Stomach smooth muscle (tissue), 2 donors: ENCODE measurements at regions not wholly inside any gene's neighbourhood (a gene's known extent, or its start where the extent isn't known, plus 50 kb on each side); places are given as distances from the start of the nearest gene placed in this dataset.
"Not testable (repeated sequence)": the region's sequence is repeated elsewhere in the genome, so short reads cannot be mapped to it uniquely, and the experiment has no call there.

Experiments
- H3K27ac ChIP-seq: one replicate; pipeline ENCODE4 v1.7.0; 2013; ENCODE audit warnings: mild to moderate bottlenecking, low read length, inconsistent platforms
- H3K27me3 ChIP-seq, 2 donors: one replicate each; pipeline ENCODE4 v1.7.0; 2013; ENCODE audit warnings: low read length in 2 of 2; ENCODE audit not compliant: insufficient read depth in 2 of 2, control insufficient read depth in 1 of 2
- H3K36me3 ChIP-seq, 2 donors: one replicate each; pipeline ENCODE4 v1.7.0; 2013; ENCODE audit warnings: low read length in 2 of 2; ENCODE audit not compliant: control insufficient read depth in 2 of 2, insufficient read depth in 2 of 2
- H3K4me1 ChIP-seq: one replicate; pipeline ENCODE4 v1.7.0; 2013; ENCODE audit warnings: low read length; ENCODE audit not compliant: control insufficient read depth, insufficient read depth
- H3K4me3 ChIP-seq, 2 donors: one replicate each; pipeline ENCODE4 v1.7.0; 2013; ENCODE audit warnings: low read length in 2 of 2
- H3K9ac ChIP-seq, 2 donors: one replicate each; pipeline ENCODE4 v1.7.0; 2013; ENCODE audit warnings: low read length in 2 of 2, mild to moderate bottlenecking in 1 of 2
- H3K9me3 ChIP-seq, 2 donors: one replicate each; pipeline ENCODE4 v1.7.0; 2013; ENCODE audit warnings: low read length in 2 of 2; ENCODE audit not compliant: control insufficient read depth in 2 of 2
- donor health status: healthy.
- donor health status: Pancreatic carcinoma.

DNA sequence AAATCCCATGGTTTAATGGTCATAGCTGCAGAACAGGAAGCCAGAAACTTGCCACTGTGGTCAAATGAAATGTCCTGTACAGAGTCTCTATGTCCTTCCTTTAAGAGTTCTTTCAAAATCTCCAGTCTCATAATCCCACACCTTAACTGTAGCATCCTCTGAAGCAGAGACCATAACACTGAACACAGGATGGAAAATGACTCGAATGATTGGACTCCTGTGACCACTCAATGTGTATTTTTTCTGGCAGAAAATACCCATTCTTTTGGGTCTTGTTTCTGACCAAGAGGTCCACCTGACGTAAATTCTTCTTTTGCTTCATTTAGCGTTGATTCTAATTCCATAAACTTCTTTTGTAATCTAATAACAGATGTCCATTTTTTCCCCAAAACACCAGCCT lies 181.4 kb upstream of the PLGLB2 start:
- H3K4me1 ChIP-seq, H3K36me3 ChIP-seq, H3K4me3 ChIP-seq, H3K27me3 ChIP-seq, H3K9ac ChIP-seq, H3K9me3 ChIP-seq, H3K27ac ChIP-seq: not testable (repeated sequence)

DNA sequence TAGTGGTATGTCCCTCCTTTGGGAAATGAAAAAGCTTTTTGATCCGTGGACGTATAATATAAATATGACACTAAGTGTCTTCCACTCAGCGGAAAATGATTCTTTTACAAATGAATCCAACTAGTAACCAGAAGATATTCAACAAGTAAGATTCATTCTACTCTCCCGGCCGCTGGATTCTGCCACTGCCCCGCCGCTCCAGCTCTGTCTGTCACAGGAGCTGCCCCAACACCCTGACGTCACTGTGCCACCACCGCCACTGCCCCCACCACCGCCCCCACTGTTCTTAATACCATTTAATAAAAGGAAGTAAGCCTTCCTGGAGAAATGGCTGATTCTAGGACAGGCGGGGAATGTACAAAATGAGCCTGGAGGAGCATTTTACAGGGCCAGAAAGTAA lies 180.8 kb upstream of the PLGLB2 start:
- H3K27me3 ChIP-seq, H3K4me1 ChIP-seq, H3K27ac ChIP-seq, H3K9ac ChIP-seq, H3K9me3 ChIP-seq, H3K4me3 ChIP-seq, H3K36me3 ChIP-seq: not testable (repeated sequence)

DNA sequence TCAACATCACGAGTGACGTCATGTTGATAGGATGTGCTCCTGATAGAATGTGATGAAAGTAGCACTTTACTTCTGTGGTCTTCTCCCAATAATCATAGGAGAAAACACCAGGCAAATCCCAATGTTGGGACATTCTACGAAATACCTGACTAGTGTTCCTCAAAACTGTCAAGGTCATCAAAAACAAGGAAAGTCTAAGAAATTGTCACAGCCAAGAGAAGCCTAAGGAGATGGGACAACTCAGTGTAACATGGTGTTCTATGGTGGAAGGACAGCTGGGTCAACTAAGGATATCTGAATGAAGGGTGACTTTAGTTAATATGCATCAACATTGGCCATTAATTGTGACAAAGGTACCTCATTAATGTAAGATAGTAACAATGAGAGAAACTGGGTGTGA lies 180.0 kb upstream of the PLGLB2 start:
- H3K36me3 ChIP-seq, H3K9me3 ChIP-seq, H3K4me3 ChIP-seq, H3K27ac ChIP-seq, H3K9ac ChIP-seq, H3K4me1 ChIP-seq, H3K27me3 ChIP-seq: not testable (repeated sequence)

DNA sequence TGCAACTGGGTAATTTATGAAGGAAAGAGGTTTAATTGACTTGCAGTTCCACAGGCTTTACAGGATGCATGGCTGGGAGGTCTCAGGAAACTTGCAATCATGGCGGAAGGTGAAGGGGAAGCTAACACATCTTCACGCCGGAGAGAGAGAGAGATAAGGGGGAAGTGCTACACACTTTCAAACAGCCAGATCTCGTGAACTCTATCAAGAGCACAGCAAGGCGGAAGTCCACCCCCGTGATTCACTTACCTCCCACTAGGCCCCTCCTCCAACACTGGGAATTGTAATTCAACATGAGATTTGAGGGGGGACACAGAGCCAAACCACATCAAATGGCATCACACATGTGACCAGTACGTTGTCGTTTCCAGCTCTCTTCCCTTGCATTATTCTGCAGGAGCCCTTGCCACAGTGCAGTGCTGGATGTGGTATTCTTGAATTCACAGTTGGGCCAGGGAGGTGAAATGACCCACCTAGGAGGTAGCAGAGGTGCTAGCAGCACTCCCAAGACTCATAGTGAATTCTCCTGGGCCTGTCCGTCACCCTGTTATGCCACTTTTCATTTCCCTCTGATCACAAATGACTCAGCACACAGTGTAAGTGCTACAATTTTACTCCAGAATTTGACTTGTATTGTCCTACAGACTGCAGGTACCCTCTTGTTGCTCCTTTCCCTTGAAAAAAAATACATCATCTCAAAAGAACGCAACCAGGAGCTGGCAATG lies 179.2 kb upstream of the PLGLB2 start:
- H3K27ac ChIP-seq, H3K9ac ChIP-seq, H3K36me3 ChIP-seq, H3K4me3 ChIP-seq, H3K4me1 ChIP-seq, H3K9me3 ChIP-seq, H3K27me3 ChIP-seq: not testable (repeated sequence)

DNA sequence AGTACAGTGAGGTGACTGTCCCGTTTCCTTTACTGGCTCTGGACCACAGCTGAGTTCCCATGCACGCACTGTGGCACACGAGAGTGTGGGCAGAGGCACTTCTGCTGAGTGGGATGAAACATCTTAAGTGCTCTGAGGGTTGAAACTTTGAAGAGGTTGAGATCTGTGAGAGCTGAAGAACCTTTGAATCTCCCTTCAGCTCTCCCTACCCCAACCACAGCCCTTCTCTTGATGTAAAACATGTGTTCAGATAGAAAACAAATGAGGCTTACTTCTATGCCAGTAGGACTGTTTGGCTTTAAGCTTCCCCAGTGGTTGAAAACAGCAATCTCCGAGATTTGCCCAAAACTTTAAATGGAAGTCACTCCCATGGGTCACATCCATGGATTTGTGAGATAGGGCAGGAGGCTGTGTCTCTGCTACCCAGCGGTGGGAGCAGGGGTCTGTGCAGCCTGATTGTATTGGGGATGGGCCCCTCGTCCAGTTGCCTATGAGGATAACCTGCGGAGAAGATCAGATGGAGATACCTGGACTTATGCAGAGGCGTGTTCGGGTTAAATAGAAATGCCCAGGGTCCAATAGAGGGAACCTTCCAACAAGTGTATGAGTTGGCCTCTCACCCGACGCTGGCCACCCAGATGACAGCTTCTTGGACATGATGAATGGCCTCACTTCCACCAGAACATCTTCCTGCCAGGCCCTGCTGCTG lies 178.0 kb upstream of the PLGLB2 start:
- H3K9ac ChIP-seq, H3K36me3 ChIP-seq, H3K4me1 ChIP-seq, H3K4me3 ChIP-seq, H3K9me3 ChIP-seq, H3K27ac ChIP-seq, H3K27me3 ChIP-seq: not testable (repeated sequence)

DNA sequence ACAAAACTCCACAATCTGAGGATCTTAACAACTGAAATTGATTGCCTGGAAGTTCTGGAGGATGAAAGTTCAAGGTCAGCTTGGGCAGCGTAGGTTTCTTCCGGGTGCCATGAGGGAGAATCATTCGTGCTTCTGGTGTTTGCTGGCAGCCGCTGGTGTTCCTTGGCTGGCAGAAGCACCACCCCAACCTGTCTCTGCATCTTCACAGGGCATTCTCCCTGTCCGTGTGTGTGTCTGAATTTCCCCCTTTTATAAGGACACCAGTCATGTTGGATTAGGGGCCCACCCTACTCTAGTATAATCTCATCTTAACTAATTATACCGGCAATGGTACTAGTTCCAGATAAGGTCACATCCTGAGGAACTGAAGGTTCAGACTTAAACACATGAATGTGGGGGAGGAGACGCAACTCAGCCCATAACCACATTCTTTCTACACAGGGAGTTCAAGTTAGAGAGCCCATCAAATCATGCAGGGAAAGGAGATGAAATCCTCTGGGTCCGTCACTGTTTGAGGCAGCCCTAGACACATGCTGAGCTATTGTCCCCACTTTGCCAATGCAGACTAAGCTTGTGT lies 175.9 kb upstream of the PLGLB2 start:
- not testable (repeated sequence) for H3K27me3 ChIP-seq, H3K36me3 ChIP-seq, H3K4me1 ChIP-seq, H3K4me3 ChIP-seq, H3K9ac ChIP-seq, H3K9me3 ChIP-seq, H3K27ac ChIP-seq

DNA sequence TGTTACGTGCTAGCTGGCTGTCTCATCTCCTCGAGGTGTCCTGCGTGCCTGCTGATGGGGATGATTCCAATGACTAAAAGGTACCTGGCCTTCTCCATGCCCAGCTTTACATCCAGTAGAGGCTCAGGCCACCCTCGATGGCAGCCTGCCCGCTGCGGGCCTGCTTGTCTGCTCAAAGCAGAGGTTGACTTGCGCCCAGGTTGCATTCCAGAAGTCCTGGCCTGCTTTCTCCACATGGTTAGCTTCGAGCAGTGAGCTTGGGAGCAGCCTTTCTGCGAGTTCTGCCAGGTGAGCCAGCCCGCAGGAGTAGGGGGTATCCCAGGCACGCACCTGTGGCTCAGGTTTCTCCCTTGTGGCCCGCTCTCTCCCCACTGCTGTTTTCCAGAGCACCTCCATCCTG lies 175.0 kb upstream of the PLGLB2 start:
- H3K36me3 ChIP-seq, H3K27me3 ChIP-seq, H3K9ac ChIP-seq, H3K9me3 ChIP-seq, H3K27ac ChIP-seq, H3K4me1 ChIP-seq, H3K4me3 ChIP-seq: not testable (repeated sequence)

DNA sequence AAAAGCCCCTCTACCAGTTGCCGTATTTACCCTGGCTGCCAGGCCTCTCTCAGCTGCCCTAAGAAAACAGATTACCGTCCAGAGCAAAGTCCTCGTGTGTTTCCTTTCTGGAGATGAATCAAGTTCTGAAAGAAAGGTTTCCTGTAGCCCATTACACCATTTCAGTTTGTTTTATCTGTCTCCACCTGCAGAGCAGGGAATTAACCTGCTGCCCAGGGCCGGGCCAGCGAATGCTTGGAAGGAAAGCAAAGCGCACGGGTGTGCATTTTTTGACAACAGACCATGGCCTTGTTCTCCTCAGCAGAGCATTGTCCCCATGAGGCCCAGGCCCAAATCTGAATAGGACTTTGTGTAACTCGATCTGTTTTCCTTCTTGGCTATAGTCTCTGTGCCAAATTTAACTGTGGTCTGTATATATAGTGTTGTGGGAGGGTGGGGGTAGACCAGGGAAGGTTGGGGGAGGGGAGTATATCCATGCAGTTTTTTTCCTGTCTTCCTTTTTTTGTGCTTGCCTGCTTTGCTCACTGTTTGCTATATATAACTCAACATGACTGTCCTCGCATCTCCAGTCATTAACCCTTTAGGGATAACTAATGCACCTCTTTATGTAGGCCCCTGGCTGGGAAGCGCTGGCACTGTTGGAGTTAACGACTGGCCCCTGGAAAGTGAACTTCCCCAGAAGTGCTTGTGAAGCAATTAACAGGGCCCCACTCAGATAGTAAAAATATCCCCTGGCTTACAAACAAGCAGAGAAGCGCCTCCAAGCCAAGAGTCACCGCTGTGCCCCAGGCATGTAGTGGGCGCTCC lies 174.3 kb upstream of the PLGLB2 start:
- not testable (repeated sequence) for H3K36me3 ChIP-seq, H3K27ac ChIP-seq, H3K4me3 ChIP-seq, H3K9me3 ChIP-seq, H3K9ac ChIP-seq, H3K4me1 ChIP-seq, H3K27me3 ChIP-seq

DNA sequence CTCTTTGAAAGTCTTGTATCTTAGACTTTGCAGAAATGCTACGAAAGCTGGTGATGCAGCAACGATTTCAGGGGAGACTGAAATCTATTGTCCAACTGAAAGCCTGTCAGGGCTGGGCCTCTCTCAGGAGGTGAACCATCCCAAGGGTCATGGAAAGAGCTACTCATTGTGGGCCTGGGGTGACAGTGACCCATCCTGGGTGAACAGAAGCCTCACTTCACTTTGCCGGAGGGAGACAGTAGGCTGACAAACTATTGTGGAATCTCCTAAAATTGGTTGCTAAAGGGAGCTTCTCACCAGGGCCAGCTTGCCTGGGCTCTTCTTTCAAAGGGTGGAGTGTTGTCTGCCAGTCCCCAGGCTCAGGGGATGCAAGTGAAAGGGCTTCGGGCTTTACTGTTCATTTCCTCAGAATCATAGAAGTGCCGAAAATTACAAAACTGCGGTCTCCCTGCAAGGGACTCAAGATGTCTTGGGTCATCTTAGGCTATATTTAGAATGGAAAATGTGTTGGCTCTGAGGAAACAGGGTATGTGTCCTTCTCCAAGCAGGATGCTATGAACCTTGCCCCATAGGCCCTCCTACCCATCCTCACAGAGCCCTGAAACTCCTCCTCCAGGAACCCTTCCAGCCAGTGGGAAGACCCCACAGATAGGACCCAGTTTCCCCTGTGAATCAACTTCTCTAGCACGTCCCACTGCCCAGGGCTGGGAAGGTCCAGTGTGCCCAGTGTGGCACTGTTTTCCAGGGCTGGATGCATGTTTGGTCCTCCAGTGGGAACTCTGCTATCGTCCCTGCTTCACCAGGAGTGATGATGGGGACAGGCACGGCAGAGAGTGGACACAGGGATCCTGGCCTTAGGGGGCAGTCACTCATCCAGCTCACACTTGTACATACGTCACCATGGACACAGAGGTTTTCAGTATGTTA lies 173.4 kb upstream of the PLGLB2 start:
- H3K27me3 ChIP-seq, H3K9ac ChIP-seq, H3K4me1 ChIP-seq, H3K4me3 ChIP-seq, H3K27ac ChIP-seq, H3K9me3 ChIP-seq, H3K36me3 ChIP-seq: not testable (repeated sequence)

DNA sequence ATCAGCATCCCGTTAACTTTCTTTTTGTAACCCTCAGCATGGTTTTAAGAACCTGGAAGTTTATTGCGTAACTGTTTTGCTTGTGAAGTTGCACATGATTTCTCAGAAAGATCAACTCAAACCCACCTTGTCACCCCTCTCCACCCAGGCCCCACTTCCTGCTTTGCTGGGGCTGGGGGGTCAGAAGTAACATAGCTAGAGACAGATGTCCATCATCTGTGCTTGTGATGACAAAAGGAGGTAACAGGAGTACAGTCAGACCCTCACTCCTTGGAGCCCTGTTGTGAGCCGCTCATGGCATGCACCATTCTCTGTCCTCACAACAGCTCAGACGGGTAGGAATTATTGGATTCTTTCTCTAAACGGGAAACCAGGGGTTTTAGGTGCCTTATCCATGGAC lies 172.7 kb upstream of the PLGLB2 start:
- H3K4me1 ChIP-seq, H3K9me3 ChIP-seq, H3K4me3 ChIP-seq, H3K36me3 ChIP-seq, H3K27ac ChIP-seq, H3K9ac ChIP-seq, H3K27me3 ChIP-seq: not testable (repeated sequence)
